IPS DF 19.7 (cell line): ENCODE measurements at regions not wholly inside any gene's neighbourhood (a gene's known extent, or its start where the extent isn't known, plus 50 kb on each side); places are given as distances from the start of the nearest gene placed in this dataset.
A peak's percentile ranks its signal among the peaks of the same experiment; 100 is the strongest.
"Not testable (repeated sequence)": the region's sequence is repeated elsewhere in the genome, so short reads cannot be mapped to it uniquely, and the experiment has no call there.

Experiments used
- DNase-seq: peaks from one replicate; pipeline ENCODE4 v3.0.0-alpha.2; 2013; ENCODE audit warnings: low read depth, low spot score

DNA sequence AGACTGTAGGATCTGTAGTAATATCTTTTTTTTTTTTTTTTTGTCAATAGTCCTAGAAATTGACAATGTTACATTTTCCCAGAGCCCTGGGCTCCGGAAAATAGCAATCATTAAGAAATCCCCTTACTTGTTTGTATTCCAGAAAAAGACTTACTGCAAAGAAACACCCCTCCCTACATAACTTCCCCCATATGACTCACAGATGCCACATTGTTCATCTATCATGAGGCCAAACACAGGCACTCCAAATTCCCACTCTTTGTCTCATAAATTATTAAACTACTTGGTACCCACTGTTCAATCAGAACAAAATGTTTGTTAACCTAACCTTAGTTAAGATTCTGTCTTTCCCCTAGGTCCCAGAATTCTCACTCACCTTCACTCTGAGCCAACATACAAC is 53.5 kb downstream of the TEX51 start:
- no peak for DNase-seq

DNA sequence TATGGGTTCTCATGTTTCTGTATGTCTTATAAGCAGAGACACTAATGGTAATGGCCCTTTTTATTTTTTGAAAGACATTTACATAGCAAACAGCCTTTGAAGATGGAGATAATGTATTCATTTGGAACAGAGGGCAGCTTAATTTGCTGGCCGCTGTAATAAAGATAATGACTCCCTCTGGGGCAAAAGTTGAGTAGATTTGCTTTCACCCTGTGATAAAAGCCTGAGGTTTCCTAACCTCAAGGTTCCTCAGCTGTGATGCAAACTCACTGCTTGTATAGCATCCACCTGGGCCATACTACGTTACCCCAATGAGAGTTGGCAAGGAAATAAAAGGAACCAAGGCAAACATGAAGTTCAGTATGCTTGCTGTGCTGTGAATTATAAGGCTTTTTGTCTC is 54.8 kb downstream of the TEX51 start:
- no peak for DNase-seq

DNA sequence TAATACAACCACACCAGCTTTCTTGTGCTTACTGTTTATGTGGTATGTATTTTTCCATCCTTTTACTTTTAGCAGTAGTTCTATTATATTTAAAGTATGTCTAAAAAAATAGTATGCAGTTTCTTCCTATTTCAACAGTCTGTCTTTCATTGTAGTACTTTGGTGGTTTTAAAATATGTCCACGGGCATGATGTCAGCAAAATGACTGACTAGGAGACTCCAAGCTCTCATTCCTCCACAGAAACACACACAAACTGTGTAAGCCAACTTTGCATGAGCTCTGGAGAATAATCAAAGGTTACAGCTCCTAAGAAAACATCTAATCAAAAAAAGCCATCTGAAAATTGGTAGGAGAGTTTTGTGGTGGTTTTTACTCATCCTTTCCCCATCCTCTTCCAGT is 56.1 kb downstream of the TEX51 start:
- DNase-seq = no peak

DNA sequence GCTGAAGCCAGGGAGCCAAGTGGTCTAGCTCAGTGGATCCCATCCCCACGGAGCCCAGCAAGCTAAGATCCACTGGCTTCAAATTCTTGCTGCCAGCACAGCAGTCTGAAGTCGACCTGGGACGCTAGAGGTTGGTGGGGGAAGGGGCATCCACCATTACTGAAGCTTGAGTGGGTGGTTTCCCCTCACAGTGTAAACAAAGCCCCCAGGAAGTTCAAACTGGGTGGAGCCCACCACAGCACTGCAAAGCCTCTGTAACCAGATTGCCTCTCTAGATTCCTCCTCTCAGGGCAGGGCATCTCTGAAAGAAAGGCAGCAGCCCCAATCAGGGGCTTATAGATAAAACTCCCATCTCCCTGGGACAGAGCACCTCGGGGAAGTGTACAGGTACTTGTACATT is 58.1 kb downstream of the TEX51 start:
- DNase-seq = not testable (repeated sequence)

DNA sequence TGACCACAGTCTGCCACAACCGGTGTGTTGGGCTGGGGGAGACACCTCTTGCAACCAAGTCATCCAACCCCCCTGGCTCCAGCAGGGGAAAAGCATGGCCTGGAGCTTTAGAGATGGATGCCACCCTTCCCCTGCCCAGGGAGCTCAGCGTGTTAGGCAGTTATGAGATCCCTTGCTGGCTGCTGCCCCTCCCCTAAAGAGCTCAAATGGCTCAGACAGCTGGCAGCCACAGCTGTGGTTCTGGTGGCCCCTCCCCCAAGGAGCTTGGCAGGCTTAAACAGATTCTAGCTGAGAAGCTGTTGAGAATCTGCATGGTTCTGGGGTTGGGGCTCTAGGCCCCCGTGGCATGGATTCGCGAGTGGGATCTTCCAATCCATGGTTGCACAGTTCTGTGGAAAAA is 64.7 kb downstream of the TEX51 start:
- no peak for DNase-seq

DNA sequence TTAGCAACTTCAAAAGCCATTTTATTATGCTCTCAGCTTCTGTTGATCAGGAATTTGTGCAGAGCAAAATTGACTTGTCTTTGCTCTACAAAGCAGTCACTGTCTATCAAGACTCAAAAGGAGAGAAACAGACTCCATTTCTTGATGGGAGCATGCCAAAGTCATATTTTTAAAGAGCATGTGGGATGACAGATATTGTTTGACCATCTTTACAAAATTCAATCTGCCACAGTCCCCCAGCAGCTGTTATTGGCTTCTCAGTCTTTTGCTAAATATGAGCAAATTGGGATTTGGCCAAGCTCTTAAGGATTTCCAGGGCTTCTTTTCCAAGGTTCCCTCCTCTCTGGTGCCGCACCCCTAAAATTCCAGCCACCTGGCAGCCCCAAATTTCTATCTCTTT is 67.9 kb downstream of the TEX51 start:
- DNase-seq = no peak

DNA sequence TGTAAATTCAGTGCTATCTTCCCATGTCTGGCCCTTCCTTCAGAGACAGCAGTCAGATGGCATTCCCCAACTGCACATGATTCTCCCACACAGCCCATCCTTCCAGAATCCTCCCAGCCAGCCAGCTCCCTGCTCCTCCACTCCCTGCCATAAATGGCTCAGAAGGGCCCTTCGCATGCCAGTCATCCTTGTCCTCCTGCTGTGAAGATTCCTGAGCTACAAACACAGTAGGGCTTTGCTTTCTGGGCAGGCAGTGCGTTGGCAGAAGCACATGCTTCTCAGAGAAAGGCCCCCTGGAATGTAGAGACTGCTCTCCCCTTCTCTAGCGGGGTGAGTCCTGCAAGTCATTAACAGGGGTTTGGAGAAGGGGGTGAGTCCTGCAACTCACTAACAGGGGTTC is 71.9 kb downstream of the TEX51 start:
- DNase-seq = peak; percentile 35

DNA sequence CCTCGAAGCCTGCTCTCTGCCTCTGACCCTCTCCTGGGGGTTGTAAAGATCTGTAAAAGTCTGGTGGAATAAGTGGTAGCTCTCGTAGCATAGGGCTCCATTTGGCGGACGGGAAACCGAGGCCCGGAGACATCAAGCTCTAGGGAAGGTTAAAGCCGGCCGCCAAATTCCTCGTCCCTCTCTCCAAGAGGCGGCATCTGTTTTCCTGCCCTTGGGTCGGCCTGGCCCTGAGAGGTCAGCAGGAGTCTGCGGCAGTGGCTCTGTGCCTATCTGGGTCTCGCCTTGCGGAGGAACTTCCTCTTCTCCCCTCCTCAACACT is 72.4 kb downstream of the TEX51 start:
- no peak for DNase-seq

DNA sequence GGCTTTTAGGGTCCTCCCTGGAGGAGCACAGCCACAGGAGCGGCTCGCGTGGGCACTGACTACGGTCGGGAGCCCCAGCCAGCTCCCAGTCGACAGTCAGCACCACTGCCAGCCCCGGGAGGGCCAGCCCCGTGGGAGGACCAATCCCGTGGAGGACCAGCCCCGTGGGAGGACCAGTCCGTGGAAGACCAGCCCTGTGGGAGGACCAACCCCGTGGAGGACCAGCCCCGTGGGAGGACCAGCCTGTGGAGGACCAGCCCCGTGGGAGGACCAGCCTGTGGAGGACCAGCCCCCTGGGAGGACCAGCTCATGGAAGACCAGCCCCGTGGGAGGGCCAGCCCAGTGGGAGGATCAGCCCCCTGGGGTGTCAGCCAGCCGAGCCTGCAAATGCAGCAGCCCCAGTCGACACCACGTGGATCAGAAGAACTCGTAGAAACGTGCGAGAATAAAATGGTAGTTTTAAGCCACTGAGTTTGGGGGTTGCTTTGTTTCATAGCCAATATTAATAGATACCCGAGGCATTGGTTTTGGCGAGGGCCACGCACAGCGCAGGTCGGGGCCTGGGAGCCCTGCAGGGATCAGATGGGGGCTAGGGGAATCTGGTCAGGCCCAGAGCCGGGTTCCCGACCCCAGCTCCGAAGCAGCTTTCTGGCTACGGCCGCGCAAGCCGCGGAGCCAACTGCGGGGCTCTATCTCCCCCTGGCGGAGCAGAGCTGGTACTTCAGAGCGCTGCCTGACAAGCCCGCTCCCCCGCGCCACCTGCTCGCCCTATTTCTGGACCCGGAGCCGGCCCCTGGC is 73.0 kb downstream of the TEX51 start:
- DNase-seq = no peak

DNA sequence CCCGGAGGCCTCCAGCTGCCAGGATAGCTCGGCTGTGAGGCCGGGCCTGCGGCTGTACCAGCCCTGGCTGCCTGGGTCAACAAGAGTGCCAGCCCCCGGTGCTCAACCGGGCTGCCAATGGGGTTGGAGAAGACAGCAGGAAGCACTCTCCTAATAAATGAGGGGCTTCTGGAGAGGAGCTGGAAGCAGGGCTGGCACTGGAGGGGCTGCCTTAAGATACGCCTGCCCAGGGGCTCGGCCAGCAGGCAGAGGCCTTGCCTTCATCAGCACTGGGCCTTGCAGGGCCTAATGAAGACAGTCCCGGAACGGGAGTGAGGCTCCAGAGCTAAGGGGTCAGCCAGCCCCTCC is 73.6 kb downstream of the TEX51 start:
- no peak for DNase-seq

DNA sequence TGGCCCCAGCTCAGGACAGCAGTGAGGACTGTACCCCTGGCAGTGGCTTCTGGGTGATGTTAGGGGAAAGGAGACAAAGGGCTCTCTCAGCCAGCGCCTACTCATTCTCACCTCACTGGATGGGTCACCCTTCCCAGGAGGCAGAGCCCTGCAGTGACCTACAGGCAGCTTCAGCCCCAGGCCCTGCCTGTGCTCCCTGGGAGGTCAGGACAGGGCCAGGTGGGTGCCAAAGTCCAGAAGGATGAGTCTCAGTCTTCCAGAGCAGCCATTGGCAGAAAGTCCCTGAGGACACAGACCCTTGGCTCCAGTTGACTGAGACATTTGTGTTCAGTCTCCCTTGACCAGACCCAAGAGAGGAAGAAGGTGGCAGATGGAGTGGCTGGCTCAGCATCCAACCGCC is 75.1 kb downstream of the TEX51 start:
- DNase-seq = no peak

DNA sequence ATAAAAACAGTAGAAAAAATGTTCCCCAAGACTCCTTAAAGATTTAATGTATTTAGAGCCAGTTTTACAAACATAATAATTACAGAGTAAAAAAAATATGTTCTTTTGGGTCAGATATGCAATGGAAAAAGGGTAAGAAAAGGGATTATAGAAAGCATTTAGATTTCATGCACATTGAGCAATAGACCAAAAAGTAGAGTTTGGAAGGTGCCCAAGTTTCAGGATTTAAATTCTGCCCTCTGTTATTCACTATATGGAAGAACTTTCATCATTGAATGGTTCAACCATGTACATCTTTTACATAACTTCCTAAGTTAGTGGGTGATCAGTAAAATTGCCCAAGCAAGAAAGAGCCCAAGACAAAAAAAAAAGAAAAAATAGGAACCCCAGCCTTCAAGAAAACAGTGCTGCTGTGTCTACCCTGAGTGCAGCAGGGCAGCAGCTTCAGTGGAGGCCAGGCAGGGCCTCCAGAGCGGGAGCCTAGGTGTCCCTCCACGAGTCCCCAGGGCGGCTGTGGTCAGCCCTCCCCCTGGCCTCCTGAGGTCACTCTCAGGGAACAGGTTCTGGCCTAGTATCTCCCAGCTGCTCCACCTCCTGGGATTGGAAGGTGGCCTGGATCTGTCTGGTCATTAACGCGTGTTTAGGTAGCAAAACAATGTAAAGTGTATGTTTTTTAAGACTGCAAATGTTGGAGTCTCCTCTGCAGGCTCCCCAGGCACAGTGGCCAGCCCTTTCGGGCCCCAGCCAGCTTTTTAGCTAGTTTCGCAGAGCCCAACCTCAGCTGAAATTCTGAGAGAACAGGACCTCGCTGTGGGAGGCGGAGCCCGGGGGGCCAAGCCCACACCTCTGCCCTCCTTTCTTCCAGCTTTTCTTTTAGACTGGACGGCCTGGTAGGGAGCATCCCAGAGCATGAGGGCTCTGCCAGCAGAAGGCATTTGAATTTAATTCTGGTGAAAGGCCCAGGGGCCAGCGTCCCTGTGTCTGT is 77.3 kb downstream of the TEX51 start:
- DNase-seq = no peak

DNA sequence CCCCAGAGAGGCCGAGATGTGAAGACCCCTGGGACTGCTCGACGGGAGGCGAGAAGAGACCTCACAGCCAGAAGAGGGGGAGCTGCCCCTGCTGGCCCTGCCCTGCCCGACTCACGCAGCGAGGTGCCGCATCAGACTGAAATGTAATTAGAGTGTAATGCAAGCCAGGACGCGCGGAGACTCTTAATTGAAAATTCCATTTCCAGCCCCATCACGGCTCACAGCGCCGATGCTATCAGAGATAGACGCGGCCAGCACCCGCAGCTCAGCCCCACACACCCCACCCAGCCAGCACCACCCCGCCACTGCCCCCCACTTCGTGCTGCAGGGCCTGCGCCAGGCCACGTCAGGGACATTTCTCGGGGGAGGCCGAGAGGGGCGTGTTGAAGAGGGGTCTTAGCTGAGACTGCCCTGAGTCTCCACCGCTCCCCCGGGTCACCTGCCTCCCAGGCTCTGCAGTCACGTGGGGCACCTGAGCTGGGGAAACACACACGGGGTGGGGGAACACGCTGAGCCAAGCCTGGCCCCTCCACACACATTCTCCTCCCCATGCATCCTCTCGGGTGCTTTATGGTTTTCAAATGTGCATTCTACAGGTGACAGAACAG is 78.1 kb downstream of the TEX51 start:
- DNase-seq = no peak

DNA sequence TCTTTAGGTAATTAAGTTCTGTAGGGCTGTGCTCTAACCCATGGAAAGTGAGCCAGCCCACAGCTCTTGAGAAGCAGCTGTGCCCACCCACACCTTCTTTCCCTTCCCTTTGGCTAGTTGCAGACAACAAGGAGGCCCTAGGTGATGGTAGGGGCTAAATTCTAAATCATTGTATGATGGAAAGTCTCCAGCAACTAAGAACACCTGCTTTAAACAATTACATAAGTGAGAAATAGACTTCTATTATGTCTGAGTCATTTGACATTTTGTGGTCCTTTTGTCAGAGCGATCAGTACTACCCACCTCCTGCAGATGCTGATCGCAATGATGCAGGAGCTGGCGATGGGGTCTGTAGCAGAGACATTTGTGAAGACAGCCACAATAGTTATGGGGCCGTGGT is 79.6 kb downstream of the TEX51 start:
- DNase-seq = no peak

DNA sequence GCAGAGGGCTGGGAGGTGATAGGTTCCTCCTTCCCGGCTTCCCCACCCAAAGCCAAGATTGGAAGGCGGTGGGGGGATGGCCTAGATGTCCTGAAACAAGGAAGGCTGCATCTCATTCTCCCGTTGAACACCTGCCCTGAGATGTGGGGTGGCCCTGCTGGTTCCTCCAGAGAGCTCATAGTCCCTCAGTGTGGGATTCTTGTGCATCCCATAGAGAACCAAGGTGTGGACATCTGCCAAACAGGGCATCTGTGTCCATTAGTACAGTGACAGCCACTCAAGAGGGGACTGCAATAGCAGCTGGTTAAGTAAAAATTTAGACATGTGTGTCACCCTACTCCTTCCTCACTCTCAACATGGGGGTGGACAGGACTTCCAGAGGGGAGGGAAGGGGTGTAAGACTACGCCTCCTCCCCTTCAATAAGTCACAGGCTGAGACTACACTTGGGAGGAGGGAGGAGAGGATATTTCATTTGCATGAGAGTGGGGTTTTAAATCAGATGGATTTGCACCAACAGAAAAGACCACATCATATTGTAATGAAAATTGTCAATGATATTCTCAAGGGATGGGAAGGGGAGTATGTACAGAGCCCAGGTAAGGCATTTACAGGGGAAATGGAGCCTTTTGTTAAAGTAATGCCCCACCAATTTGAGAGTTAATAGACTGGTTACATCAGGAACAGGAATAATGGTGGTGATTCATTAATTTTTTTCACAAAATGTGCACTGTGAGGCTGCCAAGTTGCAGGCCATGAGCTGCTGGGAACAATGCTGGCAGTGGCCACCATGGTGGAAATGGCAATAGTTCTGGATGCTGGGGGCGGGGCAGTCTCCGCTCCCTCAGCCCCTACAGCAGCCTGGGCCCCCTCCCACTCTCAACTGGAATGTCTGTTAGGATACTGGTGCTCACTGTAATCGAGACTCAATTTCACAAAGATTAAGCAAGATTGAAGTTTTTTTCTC is 80.6 kb downstream of the TEX51 start:
- no peak for DNase-seq

DNA sequence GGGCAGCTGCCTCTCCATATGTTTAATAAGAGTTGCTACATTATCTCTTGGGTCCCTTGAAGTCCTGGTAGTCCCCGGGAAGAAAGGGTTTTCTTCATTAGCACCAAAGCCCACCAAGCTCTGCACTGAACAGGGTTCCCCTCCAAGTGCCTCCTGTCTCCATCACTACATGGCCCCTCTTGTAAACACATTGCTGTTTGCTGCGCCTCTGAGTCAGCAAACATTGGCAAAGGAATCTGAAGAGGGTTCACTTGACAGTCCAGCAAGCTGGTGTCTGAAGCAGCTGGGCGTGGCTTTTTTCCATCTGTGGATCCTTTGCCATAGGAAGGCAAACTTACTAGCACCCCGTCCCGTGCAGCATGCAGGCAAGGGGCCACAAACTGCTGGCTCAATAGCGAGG is 82.8 kb downstream of the TEX51 start:
- DNase-seq = no peak

DNA sequence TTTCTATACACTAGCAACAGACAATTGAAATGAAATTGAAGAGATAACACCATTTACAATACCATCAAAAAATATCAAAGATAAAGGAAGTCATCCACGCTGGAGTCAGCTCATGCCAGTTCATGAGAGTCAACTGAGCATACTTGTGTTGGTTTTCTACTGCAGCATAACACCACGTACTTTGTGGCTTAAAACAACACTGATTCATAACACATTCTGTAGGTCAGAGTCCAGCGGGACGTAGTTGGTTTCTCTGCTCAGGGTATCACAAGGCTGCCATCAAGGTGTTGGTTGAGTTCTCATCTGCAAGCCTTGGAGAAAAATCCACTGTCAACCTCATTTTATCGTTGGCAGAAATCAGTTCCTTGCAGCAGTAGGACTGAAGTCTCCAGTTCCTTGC is 84.2 kb downstream of the TEX51 start:
- no peak for DNase-seq

DNA sequence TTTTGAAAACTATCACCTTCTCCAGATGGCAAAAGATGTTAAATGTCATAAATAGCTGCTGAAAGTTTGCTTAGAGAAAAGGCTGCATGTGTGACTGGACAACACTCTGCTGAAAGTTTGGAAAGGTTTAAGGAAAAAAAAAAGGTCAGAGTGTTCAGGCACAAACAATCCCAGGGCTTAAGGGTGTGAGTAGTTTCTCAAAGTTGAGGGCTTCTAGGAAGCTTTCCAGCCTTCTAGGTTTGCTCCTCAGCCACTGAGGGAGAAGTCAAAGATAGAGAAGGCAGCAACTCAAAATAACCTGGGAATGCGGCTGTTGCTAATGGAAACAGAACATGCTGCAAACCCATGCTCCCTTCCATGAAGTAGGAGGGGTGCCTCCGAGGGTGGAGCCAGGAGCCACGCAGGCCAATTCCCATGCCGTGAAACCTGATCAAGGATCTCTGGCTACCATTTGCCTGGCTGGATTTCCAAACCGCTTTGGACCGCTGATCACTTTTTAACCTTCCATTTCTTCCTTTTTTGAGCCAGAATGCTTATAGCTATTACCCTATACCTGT is 88.0 kb downstream of the TEX51 start:
- DNase-seq = no peak

DNA sequence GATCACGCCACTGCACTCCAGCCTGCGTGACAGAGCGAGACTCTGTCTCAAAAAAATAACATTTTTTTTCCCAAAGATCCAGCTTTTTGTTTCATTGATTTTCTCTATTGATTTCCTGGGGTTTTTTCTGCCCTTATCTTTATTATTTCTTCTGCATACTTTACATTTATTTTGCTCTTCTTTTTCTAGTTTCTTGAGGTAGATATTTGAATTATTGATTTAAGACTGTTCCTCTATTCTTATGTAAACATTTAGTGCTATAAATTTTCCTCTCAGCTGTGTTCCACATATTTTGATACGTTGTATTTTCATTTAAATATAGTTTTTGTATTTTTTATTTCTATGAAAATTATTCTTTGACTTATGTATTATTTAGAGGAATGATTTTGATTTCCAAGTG is 89.8 kb downstream of the TEX51 start:
- DNase-seq = no peak

DNA sequence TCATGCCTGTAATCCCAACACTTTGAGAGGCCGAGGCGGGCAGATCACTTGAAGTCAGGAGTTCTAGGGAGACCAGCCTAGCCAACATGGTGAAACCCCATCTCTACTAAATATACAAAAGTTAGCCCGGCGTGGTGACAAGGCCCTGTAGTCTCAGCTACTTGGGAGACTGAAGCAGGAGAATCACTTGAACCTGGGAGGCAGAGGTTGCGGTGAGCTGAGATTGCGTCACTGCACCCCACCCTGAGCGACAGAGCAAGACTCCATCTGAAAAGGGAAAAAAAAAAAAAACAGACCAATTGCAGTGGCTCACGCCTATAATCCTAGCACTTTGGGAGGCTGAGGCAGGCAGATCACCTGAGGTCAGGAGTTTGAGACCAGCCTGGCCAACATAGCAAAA is 90.4 kb downstream of the TEX51 start:
- not testable (repeated sequence) for DNase-seq

DNA sequence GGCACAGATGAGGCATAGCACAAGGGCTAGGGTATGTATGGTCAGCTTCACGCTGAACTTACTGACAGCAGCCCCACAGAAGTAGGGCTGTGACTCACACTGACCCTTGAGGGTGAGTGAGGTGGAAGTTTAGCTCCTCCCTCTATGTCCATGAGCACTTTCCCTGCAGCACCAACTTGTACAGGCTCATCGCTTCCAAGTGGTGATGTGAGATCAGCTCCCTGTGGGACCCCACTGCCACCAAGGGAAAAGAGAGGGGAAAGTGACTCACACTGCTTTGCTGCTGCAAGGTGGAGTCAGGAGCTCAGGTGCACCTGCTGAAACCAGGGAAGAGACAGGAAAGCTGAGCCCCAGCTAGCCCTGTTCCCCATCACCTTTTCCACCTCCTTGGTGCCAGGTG is 91.5 kb downstream of the TEX51 start:
- no peak for DNase-seq
